Endothelial cell of umbilical vein (primary cell): ENCODE measurements at regions not wholly inside any gene's neighbourhood (a gene's known extent, or its start where the extent isn't known, plus 50 kb on each side); places are given as distances from the start of the nearest gene placed in this dataset.

Experiments used
- BruUV-seq: library from RNA; stranded (reverse); fragments of 400-500 nt; replicated peaks from 2 replicates; lab custom pipeline; 2021; lab: Mats Ljungman, UMichigan
- CTCF ChIA-PET: fragments of 300-600, 350-600 bp; sonication (Branson Sonifier 250); formaldehyde crosslinking; loops from one replicate; lab custom pipeline; 2021; ENCODE audit warnings: antibody characterized with exemption, inconsistent platforms; lab: Charles Lee
- POLR2A ChIA-PET: fragments of 300-600, 350-600 bp; sonication (Branson Sonifier 250); formaldehyde crosslinking; loops from one replicate; lab custom pipeline; 2021; ENCODE audit warnings: antibody characterized with exemption, inconsistent platforms; lab: Charles Lee
- DNase-seq: peaks from one replicate; pipeline ENCODE4 v3.0.0-alpha.2; 2011; ENCODE audit warnings: low read depth, low spot score
- FAIRE-seq: peaks from 2 replicates; lab custom pipeline; 2011; peaks lifted over from hg19 to GRCh38; lab: Jason Lieb, UNC
- H2AFZ ChIP-seq: 2 replicates; pipeline ENCODE4 v1.6.0; 2012; ENCODE audit warnings: low read depth, low read length, control low read depth, inconsistent platforms
- H3K27ac ChIP-seq: 2 replicates; pipeline ENCODE4 v1.5.1; 2011; ENCODE audit warnings: low read depth, mild to moderate bottlenecking, control low read depth, low read length, moderate library complexity; ENCODE audit not compliant: insufficient read depth
- H3K27me3 ChIP-seq, 2 experiments: 2 replicates each; pipeline versions ENCODE4 v1.6.0 to v1.6.1; 2011; ENCODE audit warnings: low read length in 2 of 2, mixed read lengths in 1 of 2; ENCODE audit not compliant: control insufficient read depth in 2 of 2, insufficient read depth in 2 of 2
- H3K36me3 ChIP-seq, 2 experiments: 2 replicates in 1 of 2; 3 replicates in 1 of 2; pipeline ENCODE4 v1.5.1; 2011; ENCODE audit warnings: low read length in 2 of 2, mild to moderate bottlenecking in 1 of 2, moderate library complexity in 1 of 2; ENCODE audit not compliant: control insufficient read depth in 2 of 2, insufficient read depth in 2 of 2; ENCODE audit errors: extremely low read depth in 1 of 2
- H3K4me1 ChIP-seq: 3 replicates; pipeline ENCODE4 v1.5.1; 2011; ENCODE audit warnings: mild to moderate bottlenecking, low read length; ENCODE audit not compliant: control insufficient read depth, insufficient read depth; ENCODE audit errors: extremely low read depth
- H3K4me2 ChIP-seq: 2 replicates; pipeline ENCODE4 v1.6.1; 2011; ENCODE audit warnings: low read length, control low read depth, mixed read lengths; ENCODE audit not compliant: insufficient read depth
- H3K4me3 ChIP-seq, 3 experiments: fragments of 200-600 bp in 1 of 3; sonication (generic), shearing (Covaris generic) in 1 of 3; replicated peaks in 1 of 3; 2 replicates each; pipeline ENCODE4 v1.5.1; 2011 to 2016; ENCODE audit warnings: control low read depth in 3 of 3, low read length in 3 of 3, mild to moderate bottlenecking in 2 of 3, inconsistent platforms in 1 of 3, low read depth in 1 of 3, moderate library complexity in 1 of 3; ENCODE audit not compliant: insufficient read depth in 1 of 3
- H3K79me2 ChIP-seq: 2 replicates; pipeline ENCODE4 v1.6.0; 2012; ENCODE audit warnings: low read length, inconsistent platforms; ENCODE audit not compliant: control insufficient read depth, insufficient read depth
- H3K9ac ChIP-seq: replicated peaks from 2 replicates; pipeline ENCODE3; 2011; ENCODE audit warnings: low read length, control low read depth; ENCODE audit not compliant: insufficient read depth; ENCODE audit errors: extremely low read depth
- H3K9me1 ChIP-seq: replicated peaks from 3 replicates; pipeline ENCODE4 v1.6.0; 2011; ENCODE audit warnings: mild to moderate bottlenecking, low read length; ENCODE audit not compliant: control insufficient read depth, insufficient read depth; ENCODE audit errors: extremely low read depth
- H3K9me3 ChIP-seq: replicated peaks from 2 replicates; pipeline ENCODE4 v1.5.1; 2012; ENCODE audit warnings: low read length, inconsistent platforms; ENCODE audit not compliant: control insufficient read depth, insufficient read depth
- H4K20me1 ChIP-seq: replicated peaks from 2 replicates; pipeline ENCODE3; 2011; ENCODE audit warnings: mild to moderate bottlenecking, low read length; ENCODE audit not compliant: control insufficient read depth, insufficient read depth; ENCODE audit errors: extremely low read depth
- EZH2 ChIP-seq: IDR thresholded peaks from 2 replicates; pipeline ENCODE4 v1.6.1; 2012; ENCODE audit warnings: borderline replicate concordance, low read depth, mild to moderate bottlenecking, moderate library complexity, low read length, inconsistent platforms; ENCODE audit not compliant: severe bottlenecking
- FOS ChIP-seq: IDR thresholded peaks from 2 replicates; pipeline ENCODE4 v1.6.1; 2011; ENCODE audit warnings: mild to moderate bottlenecking, low read length, moderate library complexity, borderline replicate concordance; ENCODE audit not compliant: insufficient read depth
- GATA2 ChIP-seq: IDR thresholded peaks from 2 replicates; pipeline ENCODE4 v1.7.0; 2011; ENCODE audit warnings: low read depth, mild to moderate bottlenecking, moderate library complexity, mixed read lengths, low read length; ENCODE audit not compliant: insufficient read length, insufficient read depth
- JUN ChIP-seq: IDR thresholded peaks from 2 replicates; pipeline ENCODE4 v1.6.1; 2011; ENCODE audit warnings: borderline replicate concordance, low read depth; ENCODE audit not compliant: insufficient read length, insufficient read depth
- MYC ChIP-seq: IDR thresholded peaks from one replicate; pipeline ENCODE4 v1.6.1; 2011; ENCODE audit warnings: mild to moderate bottlenecking, low read depth, low read length
- POLR2A ChIP-seq: IDR thresholded peaks from 2 replicates; pipeline ENCODE4 v1.6.1; 2012; ENCODE audit warnings: low read depth, mild to moderate bottlenecking, control low read depth, low read length
- POLR2AphosphoS5 ChIP-seq: IDR thresholded peaks from 2 replicates; pipeline ENCODE4 v1.6.1; 2012; ENCODE audit warnings: low read depth, mild to moderate bottlenecking, control low read depth, low read length, moderate library complexity; ENCODE audit not compliant: insufficient read depth
- dilution Hi-C: fragments of 300-500 bp; cut with MboI; formaldehyde crosslinking; loops from one replicate; pipeline ENCODE4 v1.15.0; 2019; ENCODE audit warnings: low sequenced_read_pairs; ENCODE audit not compliant: extremely low pct_ligation_motif_present
- intact Hi-C: fragments of 100-400 bp; cut with micrococcal nuclease; formaldehyde crosslinking; loops from one replicate; pipeline ENCODE4 v1.10.0; 2022
- TF ChIP-seq, protein P1 (sequence below), 2 donors: IDR thresholded peaks; 1 replicate in 1 of 2; 2 replicates in 1 of 2; pipeline ENCODE4 v1.5.1; 2011; ENCODE audit warnings: low read length in 2 of 2, mild to moderate bottlenecking in 2 of 2, moderate library complexity in 2 of 2, control low read depth in 1 of 2, inconsistent platforms in 1 of 2, low read depth in 1 of 2; ENCODE audit not compliant: insufficient read depth in 1 of 2; ENCODE audit errors: extremely low read depth in 1 of 2
- TF ChIP-seq, protein P2 (sequence below): IDR thresholded peaks from 2 replicates; pipeline ENCODE4 v1.6.1; 2011; ENCODE audit not compliant: insufficient read depth, insufficient read length

DNA sequence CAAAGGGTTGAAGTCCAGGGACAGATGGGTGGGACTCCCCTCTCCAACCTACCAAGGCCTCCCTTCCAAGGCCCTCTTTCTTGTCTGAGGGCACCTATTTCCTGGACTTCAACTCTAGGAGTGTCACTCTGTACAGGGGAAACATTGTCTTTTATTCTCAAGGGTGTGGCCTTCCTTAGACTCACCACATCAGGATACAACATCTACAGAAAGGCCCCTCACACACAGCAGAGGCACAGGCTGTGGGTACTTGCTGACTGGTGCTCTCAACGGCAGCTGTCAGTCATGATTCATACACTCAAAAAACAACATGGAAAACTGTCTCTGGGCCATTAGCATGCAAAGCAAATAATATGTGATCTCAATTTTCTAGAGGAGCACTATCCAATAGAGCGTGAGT lies 78.0 kb downstream of the RCN1 start:
- H3K9me1 ChIP-seq: no peaks in the 10 kb centered on the region
- H4K20me1 ChIP-seq: no peaks in the 10 kb centered on the region
- POLR2A ChIA-PET: no interaction called here
- H3K79me2 ChIP-seq: no peaks in the 10 kb centered on the region
- dilution Hi-C loops (loop anchor here (25.0 kb wide), 1 partner anchor 132 kb away; no protein-coding TSS in a partner anchor), intact Hi-C loops (no loop called here)
- H2AFZ ChIP-seq: no peak overlapping the region
- H3K4me3 ChIP-seq: no peak overlapping the region
- H3K36me3 ChIP-seq: no peaks in the 10 kb centered on the region
- no peak overlapping the region for H3K27ac ChIP-seq
- CTCF ChIA-PET: interaction anchor here (10.8 kb wide), 1 partner anchor 116 kb away, joined by 249 read pairs; no protein-coding TSS in a partner anchor
- peaks cover 29 to 31% of the 10 kb centered on the region in 2 experiments for H3K27me3 ChIP-seq
- H3K9ac ChIP-seq: no peak overlapping the region
- H3K4me2 ChIP-seq: no peak overlapping the region
- H3K9me3 ChIP-seq: no peaks in the 10 kb centered on the region
- BruUV-seq: no TSS peak
- H3K4me1 ChIP-seq: no peaks in the 10 kb centered on the region
- DNase-seq: no peak
- no peak for FAIRE-seq
- TF ChIP-seq, protein P1, sequence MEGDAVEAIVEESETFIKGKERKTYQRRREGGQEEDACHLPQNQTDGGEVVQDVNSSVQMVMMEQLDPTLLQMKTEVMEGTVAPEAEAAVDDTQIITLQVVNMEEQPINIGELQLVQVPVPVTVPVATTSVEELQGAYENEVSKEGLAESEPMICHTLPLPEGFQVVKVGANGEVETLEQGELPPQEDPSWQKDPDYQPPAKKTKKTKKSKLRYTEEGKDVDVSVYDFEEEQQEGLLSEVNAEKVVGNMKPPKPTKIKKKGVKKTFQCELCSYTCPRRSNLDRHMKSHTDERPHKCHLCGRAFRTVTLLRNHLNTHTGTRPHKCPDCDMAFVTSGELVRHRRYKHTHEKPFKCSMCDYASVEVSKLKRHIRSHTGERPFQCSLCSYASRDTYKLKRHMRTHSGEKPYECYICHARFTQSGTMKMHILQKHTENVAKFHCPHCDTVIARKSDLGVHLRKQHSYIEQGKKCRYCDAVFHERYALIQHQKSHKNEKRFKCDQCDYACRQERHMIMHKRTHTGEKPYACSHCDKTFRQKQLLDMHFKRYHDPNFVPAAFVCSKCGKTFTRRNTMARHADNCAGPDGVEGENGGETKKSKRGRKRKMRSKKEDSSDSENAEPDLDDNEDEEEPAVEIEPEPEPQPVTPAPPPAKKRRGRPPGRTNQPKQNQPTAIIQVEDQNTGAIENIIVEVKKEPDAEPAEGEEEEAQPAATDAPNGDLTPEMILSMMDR (IDR thresholded peaks at IDR 0.05; ENCODE audit: extremely low read depth in 1 of 2, insufficient read depth in 1 of 2, low read depth in 1 of 2, low read length in 2 of 2): no peak
- TF ChIP-seq POLR2A (no peak), JUN (no peak), FOS (no peak), MYC (no peak), GATA2 (no peak)

DNA sequence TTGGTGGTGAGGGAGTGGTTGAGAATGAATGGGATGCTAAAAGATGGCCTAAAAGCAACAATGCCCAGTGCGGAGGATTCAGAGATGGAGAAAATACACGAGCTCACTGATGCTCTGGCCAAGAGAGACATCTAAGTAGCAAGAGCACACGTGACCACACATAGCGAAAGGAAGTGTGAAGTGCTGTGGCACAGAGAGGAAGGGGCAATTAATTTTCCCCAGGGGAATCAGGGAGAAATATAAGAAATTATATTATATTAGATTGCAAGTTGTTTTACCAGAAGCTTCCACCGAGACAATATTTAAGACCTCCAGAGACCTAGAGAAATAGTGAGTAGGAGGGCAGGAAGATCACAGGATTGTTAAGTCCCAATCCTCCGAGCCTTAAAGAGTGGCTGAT lies 80.6 kb downstream of the RCN1 start:
- H3K4me2 ChIP-seq: no peak overlapping the region
- H3K4me3 ChIP-seq: no peak overlapping the region
- FAIRE-seq: no peak
- no peaks in the 10 kb centered on the region for H3K9me3 ChIP-seq
- H3K36me3 ChIP-seq: no peaks in the 10 kb centered on the region
- H4K20me1 ChIP-seq: no peaks in the 10 kb centered on the region
- H3K27me3 ChIP-seq: peaks cover 22 to 28% of the 10 kb centered on the region in 2 experiments
- BruUV-seq: no TSS peak
- no peaks in the 10 kb centered on the region for H3K9me1 ChIP-seq
- no peaks in the 10 kb centered on the region for H3K79me2 ChIP-seq
- intact Hi-C loops (loop anchor here (10.0 kb wide), 1 partner anchor 1067 kb away; no protein-coding TSS in a partner anchor), dilution Hi-C loops (loop anchor here (25.0 kb wide), 1 partner anchor 134 kb away; no protein-coding TSS in a partner anchor)
- no peak overlapping the region for H3K9ac ChIP-seq
- H2AFZ ChIP-seq: no peak overlapping the region
- ChIA-PET POLR2A (no interaction called here), CTCF (interaction anchor here (1.2 to 10.8 kb wide), 3 partner anchors 118 to 164 kb away, joined by 3 to 249 read pairs (median 3); no protein-coding TSS in a partner anchor)
- DNase-seq: no peak
- no peak overlapping the region for H3K27ac ChIP-seq
- no peaks in the 10 kb centered on the region for H3K4me1 ChIP-seq
- no peak for TF ChIP-seq GATA2
- TF ChIP-seq JUN: no peak
- no peak for TF ChIP-seq POLR2A
- no peak for TF ChIP-seq EZH2
- no peak for TF ChIP-seq FOS
- TF ChIP-seq, protein P1 (IDR thresholded peaks at IDR 0.05; ENCODE audit: extremely low read depth in 1 of 2, insufficient read depth in 1 of 2, low read depth in 1 of 2, low read length in 2 of 2): no peak
- TF ChIP-seq POLR2AphosphoS5: no peak
- TF ChIP-seq, protein P2, sequence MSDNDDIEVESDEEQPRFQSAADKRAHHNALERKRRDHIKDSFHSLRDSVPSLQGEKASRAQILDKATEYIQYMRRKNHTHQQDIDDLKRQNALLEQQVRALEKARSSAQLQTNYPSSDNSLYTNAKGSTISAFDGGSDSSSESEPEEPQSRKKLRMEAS: no peak
- TF ChIP-seq MYC: no peak
